GM06990 (cell line): ENCODE measurements at regions not wholly inside any gene's neighbourhood (a gene's known extent, or its start where the extent isn't known, plus 50 kb on each side); places are given as distances from the start of the nearest gene placed in this dataset.
"Not testable (repeated sequence)": the region's sequence is repeated elsewhere in the genome, so short reads cannot be mapped to it uniquely, and the experiment has no call there.

ENCODE experiments used
- DNase-seq: peaks from one replicate; pipeline ENCODE4 v3.0.0-alpha.2; 2011; ENCODE audit not compliant: insufficient read length; ENCODE audit errors: extremely low read depth
- H3K27me3 ChIP-seq: replicated peaks from 2 replicates; pipeline ENCODE4 v1.6.0; 2011; ENCODE audit warnings: low read length; ENCODE audit not compliant: control insufficient read depth, insufficient read depth
- H3K36me3 ChIP-seq: 2 replicates; pipeline ENCODE4 v1.5.1; 2011; ENCODE audit warnings: low read length; ENCODE audit not compliant: control insufficient read depth, insufficient read depth
- H3K4me3 ChIP-seq: replicated peaks from 2 replicates; pipeline ENCODE4 v1.5.1; 2011; ENCODE audit warnings: low read depth, mild to moderate bottlenecking, control low read depth, low read length
- CTCF ChIP-seq: IDR thresholded peaks from 2 replicates; pipeline ENCODE4 v1.5.1; 2011; ENCODE audit warnings: low read length, control low read depth, mild to moderate bottlenecking, inconsistent platforms; ENCODE audit not compliant: insufficient read depth, poor library complexity, severe bottlenecking

GRCh38 chr5:124103671-124104070, 591.7 kb downstream of the CSNK1G3 start:
- no peaks in the 10 kb centered on the region; the same call in 1 of the 2 replicates for H3K27me3 ChIP-seq
- H3K4me3 ChIP-seq, result no peak overlapping the region
- no peak for TF ChIP-seq CTCF
- H3K36me3 ChIP-seq, result no peaks in the 10 kb centered on the region
- no peak for DNase-seq

DNA sequence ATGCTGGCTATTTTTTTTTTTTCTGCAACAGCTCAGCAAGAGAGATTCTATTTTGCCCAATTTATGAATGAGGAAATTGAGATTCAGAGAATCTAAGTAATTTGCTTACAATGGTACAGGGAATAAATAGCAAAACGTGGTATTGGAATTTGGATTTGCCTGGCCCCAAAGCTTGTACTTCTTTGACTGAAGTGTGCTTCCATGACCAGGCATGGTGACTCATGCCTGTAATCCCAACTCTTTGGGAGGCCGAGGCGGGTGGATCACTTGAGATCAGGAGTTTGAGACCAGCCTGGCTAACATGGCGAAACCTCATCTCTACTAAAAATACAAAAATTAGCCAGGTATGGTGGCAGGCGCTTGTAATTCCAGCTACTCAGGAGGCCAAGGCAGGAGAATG, 591.1 kb downstream of the CSNK1G3 start:
- not testable (repeated sequence) for H3K36me3 ChIP-seq, DNase-seq, H3K4me3 ChIP-seq

DNA sequence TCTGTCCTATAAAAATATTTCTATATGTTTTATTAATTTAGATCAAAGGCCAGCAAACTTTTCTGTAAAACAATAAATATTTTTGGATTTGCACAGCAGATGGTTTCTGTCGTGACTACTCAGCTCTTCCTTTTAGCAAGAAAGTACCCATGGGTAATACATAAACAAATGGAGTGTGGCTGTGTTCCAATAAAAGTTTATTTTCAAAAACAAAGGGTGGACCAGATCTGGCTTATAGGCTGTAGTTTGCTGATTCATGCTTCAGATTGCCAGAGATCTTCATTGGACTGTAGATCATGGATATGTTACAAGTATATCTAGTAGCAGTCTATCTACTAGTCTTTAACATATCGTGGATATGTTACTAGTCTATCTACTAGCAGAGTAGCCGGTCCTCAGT, 590.5 kb downstream of the CSNK1G3 start:
- Histone ChIP-seq H3K27me3 (no peaks in the 10 kb centered on the region; the same call in 1 of the 2 replicates), H3K4me3 (no peak overlapping the region), H3K36me3 (no peaks in the 10 kb centered on the region)
- DNase-seq, result no peak
- TF ChIP-seq CTCF, result no peak

More for the DNA sequence above, 591.1 kb downstream of the CSNK1G3 start:
- H3K27me3 ChIP-seq, result not testable (repeated sequence)

GRCh38 chr5:124093658-124094057, 581.7 kb downstream of the CSNK1G3 start:
- Histone ChIP-seq H3K27me3 (no peaks in the 10 kb centered on the region), H3K36me3 (no peaks in the 10 kb centered on the region), H3K4me3 (no peak overlapping the region)
- no peak for DNase-seq
- TF ChIP-seq CTCF, result no peak

DNA sequence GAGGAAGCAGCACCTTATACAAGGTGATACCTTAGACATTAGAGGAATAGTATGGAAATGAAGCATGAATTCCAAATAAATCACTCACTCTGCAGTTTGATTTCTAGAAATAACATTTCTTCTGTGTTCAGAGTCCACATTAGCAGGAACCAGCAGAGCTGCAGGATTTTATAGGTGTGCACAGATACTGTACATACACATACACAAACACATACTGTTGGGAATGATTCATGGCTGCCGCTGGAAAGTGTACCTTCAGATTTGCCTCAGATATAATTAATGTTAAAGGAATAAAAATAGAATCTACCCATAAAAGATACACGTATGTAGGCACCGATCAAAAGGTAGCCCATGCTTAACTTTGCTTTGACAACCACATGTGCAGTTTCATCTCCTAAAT, 578.1 kb downstream of the CSNK1G3 start:
- DNase-seq, result no peak
- TF ChIP-seq CTCF, result no peak
- Histone ChIP-seq H3K36me3 (no peaks in the 10 kb centered on the region), H3K27me3 (no peaks in the 10 kb centered on the region), H3K4me3 (no peak overlapping the region)

- H3K36me3 ChIP-seq, result no peaks in the 10 kb centered on the region
Observed at GRCh38 chr5:124089578-124089977, 577.6 kb downstream of the CSNK1G3 start.

More at GRCh38 chr5:124089578-124089977, 577.6 kb downstream of the CSNK1G3 start:
- no peak for TF ChIP-seq CTCF
- Histone ChIP-seq H3K4me3 (no peak overlapping the region), H3K27me3 (no peaks in the 10 kb centered on the region)
- no peak for DNase-seq
